ENCODE measurements at regions not wholly inside any gene's neighbourhood (a gene's known extent, or its start where the extent isn't known, plus 50 kb on each side); places are given as distances from the start of the nearest gene placed in this dataset.
A peak's percentile ranks its signal among the peaks of the same experiment; 100 is the strongest.

DNA sequence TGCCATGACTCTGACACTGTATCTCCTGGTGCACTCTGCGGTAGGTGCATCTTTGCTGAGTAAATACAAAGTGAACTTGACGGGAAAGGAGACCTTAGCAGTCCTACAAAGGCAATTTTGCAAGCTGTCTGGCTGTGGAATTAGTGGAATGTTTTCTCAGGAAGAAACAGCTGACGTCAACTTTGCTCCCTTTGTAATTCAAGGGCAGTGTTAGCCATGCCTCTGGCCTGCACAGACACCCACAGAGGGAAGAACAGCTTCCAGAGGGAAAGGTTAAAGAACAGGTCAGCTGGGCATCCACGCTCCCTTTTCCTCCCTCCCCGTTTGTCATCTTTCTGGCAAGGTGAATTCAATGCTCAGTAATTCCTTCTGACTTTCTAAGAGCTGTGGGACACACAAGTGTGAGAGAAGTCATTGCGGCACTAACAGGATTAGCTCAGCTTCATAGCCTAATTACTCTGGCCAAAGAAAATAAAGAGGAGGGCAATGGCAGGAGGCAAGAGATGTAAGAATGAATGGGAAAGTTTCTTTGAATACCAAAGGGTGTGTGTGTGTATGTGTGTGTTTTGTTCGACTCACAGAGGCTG lies 476.9 kb upstream of the GOT2 start (continued):
- no peak for TF ChIP-seq ZNF333 (CRISPR knock-in tag; IDR thresholded peaks at IDR 0.05; ENCODE audit: borderline replicate concordance)
- 0 out of 2 replicates have a peak, but pooled peaks have one; percentile 42 for TF ChIP-seq ZNF670 (CRISPR knock-in tag; IDR thresholded peaks at IDR 0.05; ENCODE audit: borderline replicate concordance)
- peak; percentile 65 for TF ChIP-seq HNF4A (CRISPR knock-in tag; IDR thresholded peaks at IDR 0.05)
- TF ChIP-seq MTA3 (CRISPR knock-in tag; IDR thresholded peaks at IDR 0.05) = no peak
- TF ChIP-seq ZNF121 (CRISPR knock-in tag; IDR thresholded peaks at IDR 0.05) = no peak
- TF ChIP-seq, protein P1, sequence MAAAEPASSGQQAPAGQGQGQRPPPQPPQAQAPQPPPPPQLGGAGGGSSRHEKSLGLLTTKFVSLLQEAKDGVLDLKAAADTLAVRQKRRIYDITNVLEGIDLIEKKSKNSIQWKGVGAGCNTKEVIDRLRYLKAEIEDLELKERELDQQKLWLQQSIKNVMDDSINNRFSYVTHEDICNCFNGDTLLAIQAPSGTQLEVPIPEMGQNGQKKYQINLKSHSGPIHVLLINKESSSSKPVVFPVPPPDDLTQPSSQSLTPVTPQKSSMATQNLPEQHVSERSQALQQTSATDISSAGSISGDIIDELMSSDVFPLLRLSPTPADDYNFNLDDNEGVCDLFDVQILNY (CRISPR knock-in tag; conservative IDR thresholded peaks at IDR 0.05) = no peak
- TF ChIP-seq, protein P2, sequence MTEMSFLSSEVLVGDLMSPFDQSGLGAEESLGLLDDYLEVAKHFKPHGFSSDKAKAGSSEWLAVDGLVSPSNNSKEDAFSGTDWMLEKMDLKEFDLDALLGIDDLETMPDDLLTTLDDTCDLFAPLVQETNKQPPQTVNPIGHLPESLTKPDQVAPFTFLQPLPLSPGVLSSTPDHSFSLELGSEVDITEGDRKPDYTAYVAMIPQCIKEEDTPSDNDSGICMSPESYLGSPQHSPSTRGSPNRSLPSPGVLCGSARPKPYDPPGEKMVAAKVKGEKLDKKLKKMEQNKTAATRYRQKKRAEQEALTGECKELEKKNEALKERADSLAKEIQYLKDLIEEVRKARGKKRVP (CRISPR knock-in tag; IDR thresholded peaks at IDR 0.05) = no peak
- TF ChIP-seq, protein P3, sequence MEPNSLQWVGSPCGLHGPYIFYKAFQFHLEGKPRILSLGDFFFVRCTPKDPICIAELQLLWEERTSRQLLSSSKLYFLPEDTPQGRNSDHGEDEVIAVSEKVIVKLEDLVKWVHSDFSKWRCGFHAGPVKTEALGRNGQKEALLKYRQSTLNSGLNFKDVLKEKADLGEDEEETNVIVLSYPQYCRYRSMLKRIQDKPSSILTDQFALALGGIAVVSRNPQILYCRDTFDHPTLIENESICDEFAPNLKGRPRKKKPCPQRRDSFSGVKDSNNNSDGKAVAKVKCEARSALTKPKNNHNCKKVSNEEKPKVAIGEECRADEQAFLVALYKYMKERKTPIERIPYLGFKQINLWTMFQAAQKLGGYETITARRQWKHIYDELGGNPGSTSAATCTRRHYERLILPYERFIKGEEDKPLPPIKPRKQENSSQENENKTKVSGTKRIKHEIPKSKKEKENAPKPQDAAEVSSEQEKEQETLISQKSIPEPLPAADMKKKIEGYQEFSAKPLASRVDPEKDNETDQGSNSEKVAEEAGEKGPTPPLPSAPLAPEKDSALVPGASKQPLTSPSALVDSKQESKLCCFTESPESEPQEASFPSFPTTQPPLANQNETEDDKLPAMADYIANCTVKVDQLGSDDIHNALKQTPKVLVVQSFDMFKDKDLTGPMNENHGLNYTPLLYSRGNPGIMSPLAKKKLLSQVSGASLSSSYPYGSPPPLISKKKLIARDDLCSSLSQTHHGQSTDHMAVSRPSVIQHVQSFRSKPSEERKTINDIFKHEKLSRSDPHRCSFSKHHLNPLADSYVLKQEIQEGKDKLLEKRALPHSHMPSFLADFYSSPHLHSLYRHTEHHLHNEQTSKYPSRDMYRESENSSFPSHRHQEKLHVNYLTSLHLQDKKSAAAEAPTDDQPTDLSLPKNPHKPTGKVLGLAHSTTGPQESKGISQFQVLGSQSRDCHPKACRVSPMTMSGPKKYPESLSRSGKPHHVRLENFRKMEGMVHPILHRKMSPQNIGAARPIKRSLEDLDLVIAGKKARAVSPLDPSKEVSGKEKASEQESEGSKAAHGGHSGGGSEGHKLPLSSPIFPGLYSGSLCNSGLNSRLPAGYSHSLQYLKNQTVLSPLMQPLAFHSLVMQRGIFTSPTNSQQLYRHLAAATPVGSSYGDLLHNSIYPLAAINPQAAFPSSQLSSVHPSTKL (CRISPR knock-in tag; IDR thresholded peaks at IDR 0.05) = peak; percentile 97
- TF ChIP-seq ZNF543 (CRISPR knock-in tag; IDR thresholded peaks at IDR 0.05) = no peak
- TF ChIP-seq ZMAT3 (CRISPR knock-in tag; conservative IDR thresholded peaks at IDR 0.05) = no peak
- TF ChIP-seq, protein P4, sequence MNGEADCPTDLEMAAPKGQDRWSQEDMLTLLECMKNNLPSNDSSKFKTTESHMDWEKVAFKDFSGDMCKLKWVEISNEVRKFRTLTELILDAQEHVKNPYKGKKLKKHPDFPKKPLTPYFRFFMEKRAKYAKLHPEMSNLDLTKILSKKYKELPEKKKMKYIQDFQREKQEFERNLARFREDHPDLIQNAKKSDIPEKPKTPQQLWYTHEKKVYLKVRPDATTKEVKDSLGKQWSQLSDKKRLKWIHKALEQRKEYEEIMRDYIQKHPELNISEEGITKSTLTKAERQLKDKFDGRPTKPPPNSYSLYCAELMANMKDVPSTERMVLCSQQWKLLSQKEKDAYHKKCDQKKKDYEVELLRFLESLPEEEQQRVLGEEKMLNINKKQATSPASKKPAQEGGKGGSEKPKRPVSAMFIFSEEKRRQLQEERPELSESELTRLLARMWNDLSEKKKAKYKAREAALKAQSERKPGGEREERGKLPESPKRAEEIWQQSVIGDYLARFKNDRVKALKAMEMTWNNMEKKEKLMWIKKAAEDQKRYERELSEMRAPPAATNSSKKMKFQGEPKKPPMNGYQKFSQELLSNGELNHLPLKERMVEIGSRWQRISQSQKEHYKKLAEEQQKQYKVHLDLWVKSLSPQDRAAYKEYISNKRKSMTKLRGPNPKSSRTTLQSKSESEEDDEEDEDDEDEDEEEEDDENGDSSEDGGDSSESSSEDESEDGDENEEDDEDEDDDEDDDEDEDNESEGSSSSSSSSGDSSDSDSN (CRISPR knock-in tag; IDR thresholded peaks at IDR 0.05) = no peak
- no peak for TF ChIP-seq RARG (CRISPR knock-in tag; IDR thresholded peaks at IDR 0.05; ENCODE audit: low read depth)
- TF ChIP-seq, protein P5, sequence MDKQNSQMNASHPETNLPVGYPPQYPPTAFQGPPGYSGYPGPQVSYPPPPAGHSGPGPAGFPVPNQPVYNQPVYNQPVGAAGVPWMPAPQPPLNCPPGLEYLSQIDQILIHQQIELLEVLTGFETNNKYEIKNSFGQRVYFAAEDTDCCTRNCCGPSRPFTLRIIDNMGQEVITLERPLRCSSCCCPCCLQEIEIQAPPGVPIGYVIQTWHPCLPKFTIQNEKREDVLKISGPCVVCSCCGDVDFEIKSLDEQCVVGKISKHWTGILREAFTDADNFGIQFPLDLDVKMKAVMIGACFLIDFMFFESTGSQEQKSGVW (CRISPR knock-in tag; IDR thresholded peaks at IDR 0.05; ENCODE audit: borderline replicate concordance) = no peak
- no peak for TF ChIP-seq ZNF17 (CRISPR knock-in tag; IDR thresholded peaks at IDR 0.05)
- TF ChIP-seq, protein P6, sequence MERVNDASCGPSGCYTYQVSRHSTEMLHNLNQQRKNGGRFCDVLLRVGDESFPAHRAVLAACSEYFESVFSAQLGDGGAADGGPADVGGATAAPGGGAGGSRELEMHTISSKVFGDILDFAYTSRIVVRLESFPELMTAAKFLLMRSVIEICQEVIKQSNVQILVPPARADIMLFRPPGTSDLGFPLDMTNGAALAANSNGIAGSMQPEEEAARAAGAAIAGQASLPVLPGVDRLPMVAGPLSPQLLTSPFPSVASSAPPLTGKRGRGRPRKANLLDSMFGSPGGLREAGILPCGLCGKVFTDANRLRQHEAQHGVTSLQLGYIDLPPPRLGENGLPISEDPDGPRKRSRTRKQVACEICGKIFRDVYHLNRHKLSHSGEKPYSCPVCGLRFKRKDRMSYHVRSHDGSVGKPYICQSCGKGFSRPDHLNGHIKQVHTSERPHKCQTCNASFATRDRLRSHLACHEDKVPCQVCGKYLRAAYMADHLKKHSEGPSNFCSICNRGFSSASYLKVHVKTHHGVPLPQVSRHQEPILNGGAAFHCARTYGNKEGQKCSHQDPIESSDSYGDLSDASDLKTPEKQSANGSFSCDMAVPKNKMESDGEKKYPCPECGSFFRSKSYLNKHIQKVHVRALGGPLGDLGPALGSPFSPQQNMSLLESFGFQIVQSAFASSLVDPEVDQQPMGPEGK (CRISPR knock-in tag; IDR thresholded peaks at IDR 0.05) = peak; percentile 40; the same call in 1 of the 2 replicates
- no peak for TF ChIP-seq ARID2 (CRISPR knock-in tag; IDR thresholded peaks at IDR 0.05; ENCODE audit: borderline replicate concordance)

Data from HepG2 (cell line).